ENCODE measurements at regions not wholly inside any gene's neighbourhood (a gene's known extent, or its start where the extent isn't known, plus 50 kb on each side); places are given as distances from the start of the nearest gene placed in this dataset.

DNA sequence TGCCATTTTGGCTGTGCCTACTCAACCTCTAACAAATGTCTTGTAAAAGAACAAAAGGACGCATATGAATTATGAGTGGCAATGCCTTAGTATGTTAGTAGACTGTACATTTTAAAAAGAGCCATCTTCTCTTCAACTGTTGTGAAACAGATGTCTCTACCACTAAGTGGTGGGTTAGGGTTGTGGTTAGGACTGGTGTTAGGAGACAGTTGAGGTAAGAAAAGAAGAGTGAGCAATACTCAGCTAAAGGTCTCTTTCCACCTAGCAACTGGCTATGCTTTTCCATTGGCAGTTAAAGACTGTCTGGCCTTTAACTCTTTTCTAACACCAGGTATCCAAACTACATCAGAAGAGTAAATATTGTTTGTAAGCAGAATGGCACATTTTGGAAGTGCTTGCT is 221.7 kb upstream of the TBC1D5 start:
- in situ Hi-C loops (cut with MboI; ENCODE audit: low sequenced_read_pairs in 4 of 4), result no loop called here
- Histone ChIP-seq H3K27me3 (no peaks in the 10 kb centered on the region), H3K4me3 (no peak overlapping the region), H3K9me3 (no peaks in the 10 kb centered on the region), H3K36me3 (no peaks in the 10 kb centered on the region), H3K4me1 (no peaks in the 10 kb centered on the region), H3K27ac (no peak overlapping the region)
- ATAC-seq (no peak), DNase-seq (no peak)
- no peak for TF ChIP-seq POLR2A (IDR thresholded peaks at IDR 0.05)
- TF ChIP-seq, protein P1, sequence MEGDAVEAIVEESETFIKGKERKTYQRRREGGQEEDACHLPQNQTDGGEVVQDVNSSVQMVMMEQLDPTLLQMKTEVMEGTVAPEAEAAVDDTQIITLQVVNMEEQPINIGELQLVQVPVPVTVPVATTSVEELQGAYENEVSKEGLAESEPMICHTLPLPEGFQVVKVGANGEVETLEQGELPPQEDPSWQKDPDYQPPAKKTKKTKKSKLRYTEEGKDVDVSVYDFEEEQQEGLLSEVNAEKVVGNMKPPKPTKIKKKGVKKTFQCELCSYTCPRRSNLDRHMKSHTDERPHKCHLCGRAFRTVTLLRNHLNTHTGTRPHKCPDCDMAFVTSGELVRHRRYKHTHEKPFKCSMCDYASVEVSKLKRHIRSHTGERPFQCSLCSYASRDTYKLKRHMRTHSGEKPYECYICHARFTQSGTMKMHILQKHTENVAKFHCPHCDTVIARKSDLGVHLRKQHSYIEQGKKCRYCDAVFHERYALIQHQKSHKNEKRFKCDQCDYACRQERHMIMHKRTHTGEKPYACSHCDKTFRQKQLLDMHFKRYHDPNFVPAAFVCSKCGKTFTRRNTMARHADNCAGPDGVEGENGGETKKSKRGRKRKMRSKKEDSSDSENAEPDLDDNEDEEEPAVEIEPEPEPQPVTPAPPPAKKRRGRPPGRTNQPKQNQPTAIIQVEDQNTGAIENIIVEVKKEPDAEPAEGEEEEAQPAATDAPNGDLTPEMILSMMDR (IDR thresholded peaks at IDR 0.05 in 4 of 5, conservative IDR thresholded peaks at IDR 0.05 in 1 of 5), result no peak
- intact Hi-C loops (cut with DNase I; ENCODE audit: low total_unique reads), result no loop called here

DNA sequence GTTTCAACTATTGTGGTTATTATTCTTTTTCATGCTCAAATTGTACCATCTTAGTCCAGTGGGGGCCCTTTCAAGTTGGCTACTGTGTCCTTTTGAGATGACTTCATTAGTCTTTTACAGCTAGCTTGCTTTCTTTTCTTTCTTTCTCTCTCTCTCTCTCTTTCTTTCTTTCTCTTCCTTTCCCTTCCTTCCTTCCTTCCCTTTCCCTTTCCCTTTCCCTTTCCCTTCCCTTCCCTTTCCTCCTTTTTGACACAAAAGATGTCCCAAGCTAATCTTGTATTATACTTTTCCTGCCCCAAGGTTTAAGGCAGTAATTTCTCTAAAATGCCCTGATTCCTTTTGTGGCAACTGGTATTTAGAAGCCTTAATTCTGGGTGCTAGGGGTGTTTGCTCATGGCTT is 213.0 kb upstream of the TBC1D5 start:
- intact Hi-C loops (cut with DNase I; ENCODE audit: low total_unique reads), result no loop called here
- in situ Hi-C loops (cut with MboI; ENCODE audit: low sequenced_read_pairs in 4 of 4), result no loop called here
- ATAC-seq (no peak), DNase-seq (no peak)
- no peak for TF ChIP-seq POLR2A (IDR thresholded peaks at IDR 0.05)
- TF ChIP-seq, protein P1 (IDR thresholded peaks at IDR 0.05 in 4 of 5, conservative IDR thresholded peaks at IDR 0.05 in 1 of 5), result no peak
- H3K36me3 ChIP-seq, result no peaks in the 10 kb centered on the region
- H3K27ac ChIP-seq, result no peak overlapping the region
- H3K27me3 ChIP-seq, result no peaks in the 10 kb centered on the region
- H3K4me3 ChIP-seq, result no peak overlapping the region
- H3K4me1 ChIP-seq, result no peaks in the 10 kb centered on the region
- H3K9me3 ChIP-seq, result no peaks in the 10 kb centered on the region

DNA sequence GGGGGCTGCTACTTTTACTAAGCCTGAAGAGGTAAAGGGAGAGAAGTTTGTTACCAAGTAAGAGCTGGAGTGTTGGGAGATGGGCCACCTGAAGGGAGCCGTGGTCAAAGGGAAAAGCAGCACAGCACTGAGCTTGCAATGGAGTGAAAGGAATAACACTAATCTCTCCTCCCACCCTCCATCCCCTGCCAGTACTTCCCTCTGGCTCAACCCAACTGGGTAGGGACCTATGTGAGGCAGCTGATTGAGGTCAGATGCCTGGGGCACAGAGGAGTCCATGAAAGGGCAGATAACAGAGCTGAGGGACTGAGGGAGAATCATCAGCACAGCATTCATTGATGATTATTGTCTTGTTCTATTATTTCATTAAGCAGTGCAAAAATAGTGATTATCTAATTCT is 212.4 kb upstream of the TBC1D5 start:
- Histone ChIP-seq H3K4me3 (no peak overlapping the region), H3K36me3 (no peaks in the 10 kb centered on the region), H3K4me1 (no peaks in the 10 kb centered on the region), H3K27ac (no peak overlapping the region), H3K27me3 (no peaks in the 10 kb centered on the region), H3K9me3 (no peaks in the 10 kb centered on the region)
- ATAC-seq (no peak), DNase-seq (no peak)
- in situ Hi-C loops (cut with MboI; ENCODE audit: low sequenced_read_pairs in 4 of 4), result no loop called here
- TF ChIP-seq, protein P1 (IDR thresholded peaks at IDR 0.05 in 4 of 5, conservative IDR thresholded peaks at IDR 0.05 in 1 of 5), result no peak
- no peak for TF ChIP-seq POLR2A (IDR thresholded peaks at IDR 0.05)
- intact Hi-C loops (cut with DNase I; ENCODE audit: low total_unique reads), result no loop called here

DNA sequence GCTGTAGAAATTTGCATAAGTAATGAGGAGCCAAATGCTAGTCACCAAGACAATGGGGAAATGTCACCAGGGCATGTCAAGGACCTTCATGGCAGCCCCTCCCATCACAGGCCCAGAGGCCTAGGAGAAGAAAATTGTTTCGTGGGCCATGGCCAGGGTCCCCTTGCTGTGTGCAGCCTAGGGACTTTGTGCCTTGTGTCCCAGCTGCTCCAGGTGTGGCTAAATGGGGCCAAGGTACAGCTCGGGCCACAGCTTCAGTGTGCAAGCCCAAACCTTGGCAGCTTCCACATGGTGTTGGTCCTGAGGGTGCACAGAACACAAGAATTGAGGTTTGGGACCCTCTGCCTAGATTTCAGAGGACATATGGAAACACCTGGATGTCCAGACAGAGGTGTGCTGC is 208.8 kb upstream of the TBC1D5 start:
- Histone ChIP-seq H3K4me1 (no peaks in the 10 kb centered on the region), H3K9me3 (no peaks in the 10 kb centered on the region), H3K27ac (no peak overlapping the region), H3K27me3 (no peaks in the 10 kb centered on the region), H3K4me3 (no peak overlapping the region), H3K36me3 (no peaks in the 10 kb centered on the region)
- no peak for DNase-seq
- in situ Hi-C loops (cut with MboI; ENCODE audit: low sequenced_read_pairs in 4 of 4) (no loop called here), intact Hi-C loops (cut with DNase I; ENCODE audit: low total_unique reads) (no loop called here)
- no peak for ATAC-seq
- TF ChIP-seq, protein P1 (IDR thresholded peaks at IDR 0.05 in 4 of 5, conservative IDR thresholded peaks at IDR 0.05 in 1 of 5), result no peak
- no peak for TF ChIP-seq POLR2A (IDR thresholded peaks at IDR 0.05)

DNA sequence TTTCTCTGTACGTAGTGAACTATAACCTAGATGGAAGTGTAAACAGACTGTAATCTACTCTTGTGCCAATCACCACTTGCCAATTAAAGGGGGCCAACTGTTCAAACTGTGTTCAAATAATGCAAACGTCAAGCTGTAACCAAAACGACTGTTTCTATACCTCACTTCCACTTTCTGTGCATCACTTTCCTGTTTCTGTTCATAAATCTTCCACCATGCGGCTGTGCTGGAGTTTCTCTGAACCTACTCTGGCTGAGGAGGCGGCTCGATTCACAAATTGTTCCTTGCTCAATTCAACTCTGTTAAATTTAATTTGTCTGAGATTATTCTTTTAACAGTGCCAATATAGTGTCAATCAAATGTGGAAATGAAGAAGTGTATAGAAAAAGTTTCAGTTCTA is 206.7 kb upstream of the TBC1D5 start:
- intact Hi-C loops (cut with DNase I; ENCODE audit: low total_unique reads) (no loop called here), in situ Hi-C loops (cut with MboI; ENCODE audit: low sequenced_read_pairs in 4 of 4) (no loop called here)
- no peak for DNase-seq
- Histone ChIP-seq H3K36me3 (no peaks in the 10 kb centered on the region), H3K4me1 (no peaks in the 10 kb centered on the region), H3K9me3 (no peaks in the 10 kb centered on the region), H3K4me3 (no peak overlapping the region), H3K27me3 (no peaks in the 10 kb centered on the region), H3K27ac (no peak overlapping the region)
- TF ChIP-seq POLR2A (IDR thresholded peaks at IDR 0.05), result no peak
- TF ChIP-seq, protein P1 (IDR thresholded peaks at IDR 0.05 in 4 of 5, conservative IDR thresholded peaks at IDR 0.05 in 1 of 5), result no peak
- ATAC-seq, result no peak
